Hepatocyte (in vitro differentiated cells): ENCODE measurements at regions not wholly inside any gene's neighbourhood (a gene's known extent, or its start where the extent isn't known, plus 50 kb on each side); places are given as distances from the start of the nearest gene placed in this dataset.

Source experiments
- DNase-seq: peaks from one replicate; pipeline ENCODE4 v3.0.0-alpha.2; 2016; ENCODE audit warnings: low spot score
- H2AFZ ChIP-seq: fragments of 200-600 bp; sonication (generic); 2 replicates; pipeline ENCODE4 v1.6.0; 2016; ENCODE audit warnings: antibody characterized with exemption, mild to moderate bottlenecking
- H3K27ac ChIP-seq: fragments of 200-600 bp; sonication (generic); 2 replicates; pipeline ENCODE4 v1.5.1; 2016; ENCODE audit warnings: mild to moderate bottlenecking
- H3K27me3 ChIP-seq: fragments of 200-600 bp; sonication (generic); 2 replicates; pipeline ENCODE4 v1.6.1; 2016
- H3K36me3 ChIP-seq: fragments of 200-600 bp; sonication (generic); replicated peaks from 2 replicates; pipeline ENCODE4 v1.5.1; 2016; ENCODE audit warnings: low read depth; ENCODE audit not compliant: insufficient read depth
- H3K4me1 ChIP-seq: fragments of 200-600 bp; sonication (generic); 2 replicates; pipeline ENCODE4 v1.5.1; 2016; ENCODE audit warnings: mild to moderate bottlenecking, moderate library complexity; ENCODE audit not compliant: insufficient read depth
- H3K4me2 ChIP-seq: fragments of 200-600 bp; sonication (generic); 2 replicates; pipeline ENCODE4 v1.6.0; 2016
- H3K4me3 ChIP-seq: fragments of 200-600 bp; sonication (generic); 2 replicates; pipeline ENCODE4 v1.5.1; 2016; ENCODE audit warnings: mild to moderate bottlenecking
- H3K79me2 ChIP-seq: fragments of 200-600 bp; sonication (generic); 2 replicates; pipeline ENCODE4 v1.6.0; 2017; ENCODE audit warnings: mild to moderate bottlenecking
- H3K9me2 ChIP-seq: fragments of 200-600 bp; sonication (generic); replicated peaks from 2 replicates; pipeline ENCODE4 v1.6.0; 2017; ENCODE audit warnings: mild to moderate bottlenecking; ENCODE audit not compliant: insufficient read depth
- H3K9me3 ChIP-seq: fragments of 200-600 bp; sonication (generic); 2 replicates; pipeline ENCODE4 v1.5.1; 2016; ENCODE audit warnings: low read depth, mild to moderate bottlenecking
- H4K20me1 ChIP-seq: fragments of 200-600 bp; sonication (generic); 2 replicates; pipeline ENCODE4 v1.6.0; 2016; ENCODE audit warnings: mild to moderate bottlenecking; ENCODE audit not compliant: insufficient read depth, poor library complexity, severe bottlenecking
- CTCF ChIP-seq: fragments of 200-600 bp; sonication (generic); IDR thresholded peaks from 2 replicates; pipeline ENCODE4 v1.5.1; 2016; ENCODE audit warnings: antibody characterized with exemption, mild to moderate bottlenecking; ENCODE audit not compliant: poor library complexity
- EZH2 ChIP-seq: fragments of 200-600 bp; sonication (generic); IDR thresholded peaks from 2 replicates; pipeline ENCODE4 v1.6.1; 2016; ENCODE audit warnings: antibody characterized with exemption, mild to moderate bottlenecking, borderline replicate concordance
- EZH2phosphoT487 ChIP-seq: fragments of 200-600 bp; sonication (generic); IDR thresholded peaks from one replicate; pipeline ENCODE4 v1.6.1; 2018; ENCODE audit warnings: antibody characterized with exemption, mild to moderate bottlenecking, low read depth, moderate library complexity; ENCODE audit not compliant: unreplicated experiment, severe bottlenecking
- WGBS: methylation state at CpG from one replicate; pipeline ENCODE4 v1.1.6; 2016; ENCODE audit warnings: low lambda C conversion rate; ENCODE audit errors: missing lambda C conversion rate; 5-methylcytosine and 5-hydroxymethylcytosine counted together

- TF ChIP-seq EZH2 (no peak), EZH2phosphoT487 (no peak), CTCF (no peak)
- Histone ChIP-seq H3K4me2 (no peak overlapping the region), H3K27me3 (no peaks in the 10 kb centered on the region), H3K4me3 (no peak overlapping the region), H2AFZ (no peak overlapping the region), H3K9me3 (no peaks in the 10 kb centered on the region), H4K20me1 (no peaks in the 10 kb centered on the region), H3K36me3 (no peaks in the 10 kb centered on the region), H3K27ac (no peak overlapping the region), H3K79me2 (no peaks in the 10 kb centered on the region), H3K9me2 (no peaks in the 10 kb centered on the region), H3K4me1 (no peaks in the 10 kb centered on the region)
- 84% methylated on average over 5 of the region's 5 CpGs for WGBS
- DNase-seq, result no peak
Observed at GRCh38 chr2:144131042-144131441, 388.9 kb downstream of the ZEB2 start.

GRCh38 chr2:144130551-144130950 is 389.4 kb downstream of the ZEB2 start:
- Histone ChIP-seq H3K27ac (no peak overlapping the region), H3K9me3 (no peaks in the 10 kb centered on the region), H3K4me2 (no peak overlapping the region), H2AFZ (no peak overlapping the region), H3K9me2 (no peaks in the 10 kb centered on the region), H4K20me1 (no peaks in the 10 kb centered on the region), H3K4me1 (no peaks in the 10 kb centered on the region), H3K27me3 (no peaks in the 10 kb centered on the region), H3K36me3 (no peaks in the 10 kb centered on the region), H3K79me2 (no peaks in the 10 kb centered on the region), H3K4me3 (no peak overlapping the region)
- TF ChIP-seq EZH2, result no peak
- TF ChIP-seq EZH2phosphoT487, result no peak
- no peak for TF ChIP-seq CTCF
- no peak for DNase-seq

- H2AFZ ChIP-seq, result no peak overlapping the region
- H4K20me1 ChIP-seq, result no peaks in the 10 kb centered on the region
- no peak overlapping the region for H3K4me3 ChIP-seq
- no peaks in the 10 kb centered on the region for H3K9me2 ChIP-seq
- TF ChIP-seq EZH2 (no peak), CTCF (no peak), EZH2phosphoT487 (no peak)
- no peaks in the 10 kb centered on the region for H3K27me3 ChIP-seq
- WGBS, result 100% methylated on average over 1 of the region's 1 CpG
- no peak for DNase-seq
- H3K9me3 ChIP-seq, result no peaks in the 10 kb centered on the region
- no peak overlapping the region for H3K27ac ChIP-seq
- no peaks in the 10 kb centered on the region for H3K36me3 ChIP-seq
- no peaks in the 10 kb centered on the region for H3K79me2 ChIP-seq
- no peaks in the 10 kb centered on the region for H3K4me1 ChIP-seq
- H3K4me2 ChIP-seq, result no peak overlapping the region
Observed at GRCh38 chr2:144128130-144128746, 391.7 kb downstream of the ZEB2 start.

GRCh38 chr2:144127693-144128092 is 392.2 kb downstream of the ZEB2 start:
- DNase-seq, result no peak
- 95% methylated on average over 2 of the region's 2 CpGs for WGBS
- no peaks in the 10 kb centered on the region for H3K79me2 ChIP-seq
- no peak for TF ChIP-seq CTCF
- H3K27ac ChIP-seq, result no peak overlapping the region
- H3K9me2 ChIP-seq, result no peaks in the 10 kb centered on the region
- H3K9me3 ChIP-seq, result no peaks in the 10 kb centered on the region
- no peaks in the 10 kb centered on the region for H3K36me3 ChIP-seq
- no peak overlapping the region for H3K4me2 ChIP-seq
- no peaks in the 10 kb centered on the region for H4K20me1 ChIP-seq
- no peak overlapping the region for H3K4me3 ChIP-seq
- H3K27me3 ChIP-seq, result no peaks in the 10 kb centered on the region
- H2AFZ ChIP-seq, result no peak overlapping the region
- no peaks in the 10 kb centered on the region for H3K4me1 ChIP-seq
